ENCODE measurements at regions not wholly inside any gene's neighbourhood (a gene's known extent, or its start where the extent isn't known, plus 50 kb on each side); places are given as distances from the start of the nearest gene placed in this dataset.

GRCh38 chr18:76202322-76202721, 292.7 kb downstream of the ZNF516 start:
- DNase-seq (ENCODE audit: low read depth, low spot score): no peak

- DNase-seq (ENCODE audit: low read depth, low spot score): no peak
Observed at GRCh38 chr18:76195601-76196000, 299.4 kb downstream of the ZNF516 start.

GRCh38 chr18:76188097-76188496, 306.9 kb downstream of the ZNF516 start:
- no peak for DNase-seq (ENCODE audit: low read depth, low spot score)

- no peak for DNase-seq (ENCODE audit: low read depth, low spot score)
Observed at GRCh38 chr18:76179257-76179656, 315.8 kb downstream of the ZNF516 start.

GRCh38 chr18:76177160-76177559, 317.9 kb downstream of the ZNF516 start:
- no peak for DNase-seq (ENCODE audit: low read depth, low spot score)

- no peak for DNase-seq (ENCODE audit: low read depth, low spot score)
Observed at GRCh38 chr18:76174451-76174850, 320.6 kb downstream of the ZNF516 start.

GRCh38 chr18:76169733-76170132, 325.3 kb downstream of the ZNF516 start:
- DNase-seq (ENCODE audit: low read depth, low spot score): no peak

GRCh38 chr18:76167845-76168621, 327.0 kb downstream of the ZNF516 start:
- DNase-seq (ENCODE audit: low read depth, low spot score): no peak

- no peak for DNase-seq (ENCODE audit: low read depth, low spot score)
Observed at GRCh38 chr18:76167410-76167809, 327.6 kb downstream of the ZNF516 start.

- no peak for DNase-seq (ENCODE audit: low read depth, low spot score)
Observed at GRCh38 chr18:76162886-76163285, 332.2 kb downstream of the ZNF516 start.

- no peak for DNase-seq (ENCODE audit: low read depth, low spot score)
Observed at GRCh38 chr18:76161983-76162382, 333.1 kb downstream of the ZNF516 start.

GRCh38 chr18:76153691-76154090, 341.4 kb downstream of the ZNF516 start:
- DNase-seq (ENCODE audit: low read depth, low spot score): no peak

GRCh38 chr18:76149734-76150133, 345.3 kb downstream of the ZNF516 start:
- DNase-seq (ENCODE audit: low read depth, low spot score): no peak

GRCh38 chr18:76149284-76149683, 345.8 kb downstream of the ZNF516 start:
- no peak for DNase-seq (ENCODE audit: low read depth, low spot score)

- DNase-seq (ENCODE audit: low read depth, low spot score): no peak
Observed at GRCh38 chr18:76145521-76146376, 349.3 kb downstream of the ZNF516 start.

- DNase-seq (ENCODE audit: low read depth, low spot score): no peak
Observed at GRCh38 chr18:76144844-76145243, 350.2 kb downstream of the ZNF516 start.

GRCh38 chr18:76142611-76143010, 352.4 kb downstream of the ZNF516 start:
- DNase-seq (ENCODE audit: low read depth, low spot score): no peak

GRCh38 chr18:76139844-76140243, 355.2 kb downstream of the ZNF516 start:
- no peak for DNase-seq (ENCODE audit: low read depth, low spot score)

GRCh38 chr18:76137216-76137615, 357.8 kb downstream of the ZNF516 start:
- no peak for DNase-seq (ENCODE audit: low read depth, low spot score)

GRCh38 chr18:76136701-76137100, 358.3 kb downstream of the ZNF516 start:
- DNase-seq (ENCODE audit: low read depth, low spot score): no peak

GRCh38 chr18:76134628-76135027, 360.4 kb downstream of the ZNF516 start:
- DNase-seq (ENCODE audit: low read depth, low spot score): no peak

GRCh38 chr18:76133873-76134272, 361.2 kb downstream of the ZNF516 start:
- DNase-seq (ENCODE audit: low read depth, low spot score): no peak

GRCh38 chr18:76131738-76132137, 363.3 kb downstream of the ZNF516 start:
- DNase-seq (ENCODE audit: low read depth, low spot score): no peak

Measured in iPS DF 19.7 (cell line).